Spleen (tissue), 11 donors: ENCODE measurements at regions not wholly inside any gene's neighbourhood (a gene's known extent, or its start where the extent isn't known, plus 50 kb on each side); places are given as distances from the start of the nearest gene placed in this dataset.

Experiments used
- DNase-seq: peaks from one replicate; pipeline ENCODE4 v3.0.0-alpha.2; 2020
- H3K27ac ChIP-seq, 8 donors: fragments of 200-600 bp; sonication (generic) in 7 of 8; 1 replicate in 4 of 8; 2 replicates in 4 of 8; pipeline versions ENCODE4 v1.5.0 to v1.8.0; 2016 to 2021; ENCODE audit warnings: inconsistent platforms in 4 of 8, mild to moderate bottlenecking in 4 of 8, moderate library complexity in 1 of 8
- H3K27me3 ChIP-seq, 7 donors: fragments of 200-600 bp; sonication (generic) in 6 of 7; replicated peaks in 1 of 7; 1 replicate in 4 of 7; 2 replicates in 3 of 7; pipeline versions ENCODE4 v1.5.0 to v1.8.0; 2016 to 2021; ENCODE audit warnings: inconsistent platforms in 3 of 7, mild to moderate bottlenecking in 1 of 7
- H3K36me3 ChIP-seq, 6 donors: fragments of 200-600 bp; sonication (generic) in 5 of 6; 1 replicate in 4 of 6; 2 replicates in 2 of 6; pipeline versions ENCODE4 v1.5.0 to v1.8.0; 2016 to 2021; ENCODE audit warnings: inconsistent platforms in 2 of 6
- H3K4me1 ChIP-seq, 6 donors: fragments of 200-600 bp; sonication (generic) in 5 of 6; 1 replicate in 3 of 6; 2 replicates in 3 of 6; pipeline versions ENCODE4 v1.5.0 to v1.8.0; 2016 to 2021; ENCODE audit warnings: inconsistent platforms in 3 of 6
- H3K4me3 ChIP-seq, 8 donors: fragments of 200-600 bp; sonication (generic) in 7 of 8; 1 replicate in 4 of 8; 2 replicates in 4 of 8; pipeline versions ENCODE4 v1.5.0 to v1.8.0; 2016 to 2021; ENCODE audit warnings: inconsistent platforms in 4 of 8, mild to moderate bottlenecking in 4 of 8, moderate library complexity in 2 of 8
- H3K9me3 ChIP-seq, 8 donors: fragments of 200-600 bp; sonication (generic) in 7 of 8; 1 replicate in 4 of 8; 2 replicates in 4 of 8; pipeline versions ENCODE4 v1.5.0 to v1.8.0; 2016 to 2021; ENCODE audit warnings: inconsistent platforms in 4 of 8
- POLR2A ChIP-seq, 3 donors: fragments of 450-650 bp; IDR thresholded peaks; one replicate each; pipeline ENCODE4 v1.5.1; 2017; ENCODE audit warnings: antibody characterized with exemption in 3 of 3, mild to moderate bottlenecking in 1 of 3
- POLR2AphosphoS5 ChIP-seq, 3 donors: sonication (generic); formaldehyde crosslinking; IDR thresholded peaks; one replicate each; pipeline ENCODE4 v1.5.1; 2017; ENCODE audit warnings: antibody characterized with exemption in 3 of 3
- WGBS, 5 donors: extraction: QIAGEN DNeasy Blood & Tissue Kit in 3 of 5; methylation state at CpG; one replicate each; pipeline versions ENCODE4 v1.1.5 to v1.1.7; 2013 to 2018; 5-methylcytosine and 5-hydroxymethylcytosine counted together
- intact Hi-C: fragments of 100-400 bp; cut with DNase I; formaldehyde crosslinking; loops from one replicate; pipeline ENCODE4 v1.15.0; 2023; ENCODE audit warnings: low total_unique reads
- TF ChIP-seq, protein P1 (sequence below), 11 experiments: fragments of 200-600 bp in 7 of 11; fragments of 450-650 bp in 4 of 11; sonication (generic) in 4 of 11; IDR thresholded peaks in 8 of 11; conservative IDR thresholded peaks in 3 of 11; 1 replicate in 7 of 11; 2 replicates in 4 of 11; pipeline versions ENCODE4 v1.4.0 to v1.8.0; 2016 to 2021; ENCODE audit warnings: antibody characterized with exemption in 11 of 11, inconsistent platforms in 4 of 11, mild to moderate bottlenecking in 1 of 11
- donor health status: healthy with polysubstance abuse.
- donor health status: DM: no; HTN: no; CAD: no; lungs with moderate emphysema.
- donor health status: DM: no; HTN: no; CAD: no.
- donor health status: Bipolar disorder and iron deficiency.
- donor health status: healthy.
- donor health status: DM: no; HTN: no; CAD: no.
- donor health status: DM: yes; HTN: yes; CAD: no.

DNA sequence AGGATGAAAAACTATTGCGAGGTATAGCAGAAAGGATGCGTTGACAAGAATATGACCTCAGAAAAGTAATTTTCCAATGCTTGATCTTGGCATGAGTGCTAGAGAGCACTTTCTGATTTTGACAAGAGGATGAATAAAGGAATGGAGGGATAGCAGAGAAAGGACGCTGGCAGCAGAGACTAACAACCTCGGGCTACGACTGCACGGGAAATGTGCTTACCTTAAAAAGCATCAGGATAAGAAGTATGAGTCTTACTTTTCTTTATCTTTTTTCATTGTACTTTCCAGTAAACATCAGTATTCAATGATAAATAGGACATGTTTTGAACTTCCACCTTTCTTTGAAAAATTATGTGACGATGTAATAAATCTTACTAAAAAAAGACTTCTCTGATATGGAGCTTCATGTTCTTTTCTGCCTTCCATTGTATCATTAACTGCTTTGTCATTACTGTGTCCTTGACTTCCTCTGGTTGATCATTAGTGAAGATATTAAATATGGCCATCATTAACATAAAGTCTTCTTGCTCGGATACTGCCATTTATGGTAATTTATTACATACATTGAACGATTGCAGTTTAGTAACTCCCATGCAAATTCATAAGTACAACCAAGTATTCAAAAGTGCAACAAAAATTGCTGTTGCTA lies 265.6 kb downstream of the DSEL start:
- Histone ChIP-seq H3K4me1 (no peaks in the 10 kb centered on the region), H3K27ac (no peak overlapping the region), H3K4me3 (no peak overlapping the region), H3K36me3 (no peaks in the 10 kb centered on the region), H3K27me3 (no peaks in the 10 kb centered on the region), H3K9me3 (no peaks in the 10 kb centered on the region)
- TF ChIP-seq POLR2AphosphoS5 (IDR thresholded peaks at IDR 0.05) (no peak), POLR2A (IDR thresholded peaks at IDR 0.05) (no peak)
- TF ChIP-seq, protein P1, sequence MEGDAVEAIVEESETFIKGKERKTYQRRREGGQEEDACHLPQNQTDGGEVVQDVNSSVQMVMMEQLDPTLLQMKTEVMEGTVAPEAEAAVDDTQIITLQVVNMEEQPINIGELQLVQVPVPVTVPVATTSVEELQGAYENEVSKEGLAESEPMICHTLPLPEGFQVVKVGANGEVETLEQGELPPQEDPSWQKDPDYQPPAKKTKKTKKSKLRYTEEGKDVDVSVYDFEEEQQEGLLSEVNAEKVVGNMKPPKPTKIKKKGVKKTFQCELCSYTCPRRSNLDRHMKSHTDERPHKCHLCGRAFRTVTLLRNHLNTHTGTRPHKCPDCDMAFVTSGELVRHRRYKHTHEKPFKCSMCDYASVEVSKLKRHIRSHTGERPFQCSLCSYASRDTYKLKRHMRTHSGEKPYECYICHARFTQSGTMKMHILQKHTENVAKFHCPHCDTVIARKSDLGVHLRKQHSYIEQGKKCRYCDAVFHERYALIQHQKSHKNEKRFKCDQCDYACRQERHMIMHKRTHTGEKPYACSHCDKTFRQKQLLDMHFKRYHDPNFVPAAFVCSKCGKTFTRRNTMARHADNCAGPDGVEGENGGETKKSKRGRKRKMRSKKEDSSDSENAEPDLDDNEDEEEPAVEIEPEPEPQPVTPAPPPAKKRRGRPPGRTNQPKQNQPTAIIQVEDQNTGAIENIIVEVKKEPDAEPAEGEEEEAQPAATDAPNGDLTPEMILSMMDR (IDR thresholded peaks at IDR 0.05 in 8 of 11, conservative IDR thresholded peaks at IDR 0.05 in 3 of 11): no peak
- DNase-seq: no peak
- 88 to 92% (median 90%) methylated on average over 9 of the region's 9 CpGs for WGBS, 5 donors
- intact Hi-C loops: no loop called here

DNA sequence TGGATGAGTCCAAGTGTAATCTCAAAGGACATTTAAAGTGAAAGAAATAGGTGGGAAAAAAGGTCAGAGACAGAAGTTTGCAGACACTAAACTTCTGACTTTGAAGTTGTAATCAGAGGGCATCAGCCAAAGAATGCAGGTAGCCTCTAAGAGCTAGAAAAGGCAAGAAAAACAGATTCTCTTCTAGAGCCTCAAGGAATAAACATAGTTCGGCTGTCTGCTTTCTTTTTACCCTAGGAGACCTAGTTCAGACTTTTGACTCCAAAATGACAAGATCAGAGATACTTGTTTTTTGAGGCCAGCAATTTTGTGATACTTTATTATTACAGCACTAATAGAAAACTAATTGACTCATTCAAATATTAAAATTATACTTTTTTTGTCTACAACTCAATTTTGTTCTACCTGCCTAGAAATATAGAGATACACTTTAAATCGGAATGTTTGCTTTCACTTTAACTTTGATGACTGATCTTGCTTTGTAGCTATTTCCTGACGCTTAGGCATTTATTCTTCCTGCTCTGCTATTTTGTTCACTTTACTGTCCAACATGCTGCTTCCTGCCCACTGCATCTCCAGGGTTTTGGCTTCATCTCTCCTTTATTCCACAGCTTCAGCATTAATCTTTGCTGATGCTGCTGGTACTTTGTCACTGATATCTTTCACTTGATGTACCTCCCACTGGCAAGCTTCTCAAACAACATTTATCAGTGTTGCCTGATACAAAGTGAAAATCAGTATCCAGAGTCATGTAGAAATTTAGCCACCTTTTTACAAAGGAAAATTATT lies 272.5 kb downstream of the DSEL start:
- H3K4me3 ChIP-seq: peak overlapping the region in 5 of 8 donors; percentile 1 to 51 (median 2)
- 8 to 14% (median 12%) methylated on average over 3 of the region's 3 CpGs for WGBS, 5 donors
- H3K36me3 ChIP-seq: no peaks in the 10 kb centered on the region
- no peaks in the 10 kb centered on the region for H3K27me3 ChIP-seq
- H3K9me3 ChIP-seq: no peaks in the 10 kb centered on the region
- H3K27ac ChIP-seq: peak overlapping the region in 7 of 8 donors; percentile 8 to 51 (median 28)
- intact Hi-C loops: no loop called here
- TF ChIP-seq, protein P1 (IDR thresholded peaks at IDR 0.05 in 8 of 11, conservative IDR thresholded peaks at IDR 0.05 in 3 of 11): no peak
- TF ChIP-seq POLR2A (IDR thresholded peaks at IDR 0.05): no peak
- no peak for TF ChIP-seq POLR2AphosphoS5 (IDR thresholded peaks at IDR 0.05)
- peaks cover 0 to 18% (median 6%) of the 10 kb centered on the region in 6 donors for H3K4me1 ChIP-seq
- no peak for DNase-seq

DNA sequence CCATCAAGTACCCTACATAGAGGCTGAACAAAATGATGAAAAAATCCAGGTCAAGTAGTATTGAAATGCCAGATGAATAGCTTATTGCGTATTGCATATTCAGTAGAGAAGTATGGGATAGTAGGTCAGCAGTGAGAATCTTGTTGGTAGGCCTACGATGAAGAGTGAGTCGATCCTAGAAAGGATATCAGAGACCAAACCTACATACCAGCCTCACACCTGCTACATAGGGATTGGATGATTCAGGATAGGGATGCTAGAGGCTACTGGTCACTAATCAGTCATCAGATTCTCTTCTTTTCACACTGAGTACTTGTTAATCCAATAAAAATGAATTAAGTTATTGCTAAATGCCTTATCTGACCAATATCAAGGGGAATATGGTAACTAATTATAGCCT lies 274.5 kb downstream of the DSEL start:
- Histone ChIP-seq H3K27me3 (no peaks in the 10 kb centered on the region), H3K4me3 (no peak overlapping the region), H3K27ac (peak overlapping the region in 1 of 8 donors; percentile 20), H3K9me3 (no peaks in the 10 kb centered on the region), H3K36me3 (no peaks in the 10 kb centered on the region), H3K4me1 (peaks cover 0 to 18% (median 6%) of the 10 kb centered on the region in 6 donors)
- TF ChIP-seq, protein P1 (IDR thresholded peaks at IDR 0.05 in 8 of 11, conservative IDR thresholded peaks at IDR 0.05 in 3 of 11): no peak
- no peak for TF ChIP-seq POLR2A (IDR thresholded peaks at IDR 0.05)
- TF ChIP-seq POLR2AphosphoS5 (IDR thresholded peaks at IDR 0.05): no peak
- intact Hi-C loops: no loop called here
- DNase-seq: no peak
- 82 to 97% (median 93%) methylated on average over 3 of the region's 3 CpGs for WGBS, 5 donors

DNA sequence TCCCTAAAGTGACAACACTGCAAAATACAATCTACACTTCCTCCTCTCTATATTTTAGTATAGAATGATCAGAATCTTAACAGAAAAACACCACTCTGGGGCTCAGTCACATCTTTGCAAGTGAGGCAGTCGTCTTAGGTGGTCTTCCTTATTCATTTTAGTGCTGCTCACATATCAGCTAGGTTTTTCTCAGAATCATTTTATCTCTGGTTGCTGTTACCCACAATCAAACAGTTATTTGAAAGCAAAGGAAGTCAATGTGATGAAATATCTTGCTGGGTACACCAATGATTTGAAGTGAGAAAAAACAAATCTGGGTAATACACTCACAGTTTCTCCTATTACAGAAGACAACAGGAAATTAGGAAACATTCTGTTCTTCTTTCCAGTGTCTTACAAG lies 275.2 kb downstream of the DSEL start:
- TF ChIP-seq POLR2AphosphoS5 (IDR thresholded peaks at IDR 0.05) (no peak), POLR2A (IDR thresholded peaks at IDR 0.05) (no peak)
- TF ChIP-seq, protein P1 (IDR thresholded peaks at IDR 0.05 in 8 of 11, conservative IDR thresholded peaks at IDR 0.05 in 3 of 11): no peak
- Histone ChIP-seq H3K9me3 (no peaks in the 10 kb centered on the region), H3K27ac (no peak overlapping the region), H3K27me3 (no peaks in the 10 kb centered on the region), H3K4me1 (peaks cover 0 to 18% (median 6%) of the 10 kb centered on the region in 6 donors), H3K4me3 (no peak overlapping the region), H3K36me3 (no peaks in the 10 kb centered on the region)
- 16 to 40% (median 26%) methylated on average over 1 of the region's 1 CpG for WGBS, 5 donors
- no peak for DNase-seq
- intact Hi-C loops: no loop called here
